ENCODE measurements at regions not wholly inside any gene's neighbourhood (a gene's known extent, or its start where the extent isn't known, plus 50 kb on each side); places are given as distances from the start of the nearest gene placed in this dataset.

DNA sequence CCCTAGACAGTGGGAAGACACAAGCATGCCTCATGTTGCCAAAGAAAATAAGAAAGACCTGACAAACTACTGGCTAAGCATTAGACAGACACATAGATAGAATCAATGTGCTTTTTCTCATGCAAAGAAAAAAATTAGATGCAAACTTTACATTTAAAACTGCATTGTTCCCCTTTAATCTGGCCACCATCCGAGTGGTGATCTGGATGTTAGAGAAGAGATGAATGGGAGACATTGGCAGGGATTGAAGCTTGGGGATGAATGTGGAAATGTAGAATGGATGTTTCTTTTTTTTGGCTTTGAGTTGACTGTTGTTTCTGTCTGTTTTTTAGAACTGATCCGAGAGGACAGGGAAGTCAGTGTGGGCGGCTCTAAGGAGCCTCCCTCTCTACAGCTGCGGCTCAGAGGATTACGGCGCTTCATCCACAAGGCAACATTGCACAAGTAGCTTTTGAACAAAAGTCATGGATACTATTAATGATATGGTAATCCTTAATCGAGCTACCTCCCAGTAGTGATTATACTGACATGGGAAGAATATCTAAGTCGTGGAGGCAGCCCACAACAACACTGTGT is 53.0 kb downstream of the HELT start:
- no peaks in the 10 kb centered on the region for H3K4me1 Mint-ChIP-seq
- H3K36me3 Mint-ChIP-seq (ENCODE audit: insufficient read depth): no peaks in the 10 kb centered on the region
- ATAC-seq (replicated peaks; ENCODE audit: extremely low read depth, poor library complexity, severe bottlenecking) (no peak), DNase-seq (ENCODE audit: low spot score in 2 of 2) (no peak)
- no peaks in the 10 kb centered on the region for H3K9me3 Mint-ChIP-seq
- H3K27ac Mint-ChIP-seq (ENCODE audit: low read depth): no peak overlapping the region
- H3K27me3 Mint-ChIP-seq: peaks cover 47% of the 10 kb centered on the region
- no peak overlapping the region for H3K4me3 Mint-ChIP-seq

DNA sequence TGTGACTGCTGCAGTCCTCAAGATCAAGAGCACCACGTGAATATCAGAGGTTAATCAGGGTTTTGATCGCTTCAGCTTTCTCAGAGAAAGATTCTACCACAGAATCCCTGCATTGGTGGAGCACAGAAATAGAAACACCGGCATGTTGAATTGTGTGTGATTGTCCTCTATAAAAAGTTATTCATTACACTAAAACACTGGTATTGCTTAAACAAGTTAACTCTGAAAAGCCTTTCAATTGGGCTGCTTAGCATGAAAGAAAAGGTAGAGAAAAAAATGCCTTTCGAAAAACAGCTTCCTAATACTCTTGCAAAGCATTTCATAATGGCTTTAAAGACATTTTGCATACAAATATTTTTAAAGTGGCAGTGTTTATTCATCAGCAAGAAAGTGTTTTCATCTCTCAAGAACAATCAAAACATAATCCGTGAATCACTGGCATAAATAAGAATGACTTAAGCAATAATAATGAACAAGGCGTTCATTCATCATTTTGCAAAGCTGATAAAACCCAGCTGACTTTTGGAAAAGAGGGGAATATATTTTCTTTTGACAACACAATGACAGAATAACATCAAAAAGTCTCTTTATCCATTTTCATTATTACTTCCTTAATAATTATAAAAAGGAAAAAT is 61.1 kb downstream of the HELT start:
- no peaks in the 10 kb centered on the region for H3K9me3 Mint-ChIP-seq
- no peak for DNase-seq (ENCODE audit: low spot score in 2 of 2)
- no peaks in the 10 kb centered on the region for H3K4me1 Mint-ChIP-seq
- no peak overlapping the region for H3K4me3 Mint-ChIP-seq
- H3K27me3 Mint-ChIP-seq: peaks cover 41% of the 10 kb centered on the region
- no peak overlapping the region for H3K27ac Mint-ChIP-seq (ENCODE audit: low read depth)
- no peak for ATAC-seq (replicated peaks; ENCODE audit: extremely low read depth, poor library complexity, severe bottlenecking)
- no peaks in the 10 kb centered on the region for H3K36me3 Mint-ChIP-seq (ENCODE audit: insufficient read depth)

DNA sequence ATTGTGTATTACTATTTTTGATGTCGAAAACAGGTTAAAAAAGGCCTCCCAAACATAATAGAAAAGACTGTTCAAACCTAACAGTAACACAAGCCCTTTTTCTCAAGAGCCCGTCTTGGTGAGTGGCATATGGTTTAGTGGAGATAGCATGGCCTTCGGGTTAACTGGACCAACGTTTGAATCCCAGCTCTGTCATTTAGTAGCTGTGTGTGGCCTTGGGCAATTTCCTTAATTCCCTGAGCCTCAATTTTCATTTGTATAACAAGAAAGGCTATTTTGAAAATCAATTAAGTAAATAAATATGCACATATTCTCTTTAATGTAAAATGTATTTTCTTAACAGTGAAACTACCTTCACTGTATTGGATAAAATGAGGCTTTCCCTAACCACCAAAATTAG is 62.3 kb downstream of the HELT start:
- H3K27me3 Mint-ChIP-seq: peaks cover 30% of the 10 kb centered on the region
- ATAC-seq (replicated peaks; ENCODE audit: extremely low read depth, poor library complexity, severe bottlenecking) (no peak), DNase-seq (ENCODE audit: low spot score in 2 of 2) (no peak)
- no peaks in the 10 kb centered on the region for H3K36me3 Mint-ChIP-seq (ENCODE audit: insufficient read depth)
- H3K4me3 Mint-ChIP-seq: no peak overlapping the region
- H3K9me3 Mint-ChIP-seq: no peaks in the 10 kb centered on the region
- H3K4me1 Mint-ChIP-seq: no peaks in the 10 kb centered on the region
- no peak overlapping the region for H3K27ac Mint-ChIP-seq (ENCODE audit: low read depth)

DNA sequence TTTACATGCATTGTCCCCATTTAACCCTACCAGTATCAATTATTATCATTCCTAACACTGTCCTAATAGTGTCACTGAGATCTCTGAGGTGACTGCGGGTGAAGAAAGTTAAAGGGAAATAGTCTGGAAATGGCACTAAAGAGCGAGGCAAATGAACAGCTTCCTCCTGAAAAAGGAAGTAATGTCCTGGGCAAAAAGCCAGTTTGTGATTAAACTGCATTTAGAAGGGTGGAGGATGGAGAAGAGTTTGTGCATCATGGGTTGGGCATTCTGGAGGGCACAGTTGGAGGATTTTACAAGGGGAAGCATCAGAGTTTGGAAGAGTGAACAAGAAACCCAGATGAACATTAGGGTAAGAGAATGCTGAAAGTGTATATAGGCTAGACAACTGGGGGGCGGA is 60.5 kb upstream of the SLC25A4 start:
- ATAC-seq (replicated peaks; ENCODE audit: extremely low read depth, poor library complexity, severe bottlenecking): no peak
- no peak for DNase-seq (ENCODE audit: low spot score in 2 of 2)
- Mint-ChIP-seq H3K9me3 (no peaks in the 10 kb centered on the region), H3K4me3 (no peak overlapping the region), H3K36me3 (ENCODE audit: insufficient read depth) (no peaks in the 10 kb centered on the region), H3K27ac (ENCODE audit: low read depth) (no peak overlapping the region), H3K27me3 (peaks cover 19% of the 10 kb centered on the region), H3K4me1 (no peaks in the 10 kb centered on the region)

DNA sequence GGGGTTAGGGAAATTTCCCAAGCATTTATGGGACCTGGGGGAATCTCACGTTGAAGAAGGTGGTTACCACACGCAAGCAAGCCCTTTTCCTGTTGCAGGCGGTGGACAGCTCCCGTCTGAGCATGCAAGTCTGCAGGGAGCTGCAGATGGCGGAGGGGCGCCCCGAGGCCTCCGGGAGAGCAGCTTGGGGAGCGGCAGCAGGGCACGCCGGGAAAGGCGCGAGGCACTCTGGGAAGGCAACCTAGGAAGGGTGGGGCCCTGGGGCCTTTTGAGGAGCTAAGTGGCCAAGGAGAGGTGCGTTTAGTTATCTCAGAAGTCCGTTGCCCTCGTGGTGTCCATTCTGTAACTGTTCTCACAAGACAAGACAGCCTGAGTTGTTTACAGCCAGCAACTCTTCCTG is 57.0 kb upstream of the SLC25A4 start:
- Mint-ChIP-seq H3K9me3 (no peaks in the 10 kb centered on the region), H3K36me3 (ENCODE audit: insufficient read depth) (no peaks in the 10 kb centered on the region), H3K4me1 (no peaks in the 10 kb centered on the region), H3K4me3 (no peak overlapping the region), H3K27ac (ENCODE audit: low read depth) (no peak overlapping the region), H3K27me3 (peaks cover 22% of the 10 kb centered on the region)
- ATAC-seq (replicated peaks; ENCODE audit: extremely low read depth, poor library complexity, severe bottlenecking): no peak
- DNase-seq (ENCODE audit: low spot score in 2 of 2): no peak

DNA sequence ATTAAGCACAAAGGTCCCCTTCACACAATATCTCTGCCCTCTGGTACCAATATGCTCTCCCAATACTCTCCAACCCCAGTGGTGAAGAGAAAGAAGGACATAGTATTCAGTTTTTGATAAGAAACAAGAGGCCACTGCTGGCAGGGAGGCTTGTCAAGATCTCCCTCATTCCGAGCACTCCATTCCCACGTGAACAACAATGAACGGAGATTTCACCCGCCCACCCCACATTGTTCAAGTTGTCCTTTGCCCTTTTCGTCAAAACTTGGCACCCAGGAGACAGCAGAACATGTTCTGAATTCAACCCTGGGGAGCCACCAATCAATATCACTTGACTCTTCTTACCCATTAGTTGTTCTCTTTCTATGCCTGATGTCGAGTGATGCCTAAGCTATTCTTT is 54.2 kb upstream of the SLC25A4 start:
- no peaks in the 10 kb centered on the region for H3K9me3 Mint-ChIP-seq
- H3K27ac Mint-ChIP-seq (ENCODE audit: low read depth): no peak overlapping the region
- H3K4me1 Mint-ChIP-seq: no peaks in the 10 kb centered on the region
- H3K4me3 Mint-ChIP-seq: no peak overlapping the region
- peaks cover 42% of the 10 kb centered on the region for H3K27me3 Mint-ChIP-seq
- no peak for ATAC-seq (replicated peaks; ENCODE audit: extremely low read depth, poor library complexity, severe bottlenecking)
- peaks cover 2% of the 10 kb centered on the region for H3K36me3 Mint-ChIP-seq (ENCODE audit: insufficient read depth)
- DNase-seq (ENCODE audit: low spot score in 2 of 2): no peak

DNA sequence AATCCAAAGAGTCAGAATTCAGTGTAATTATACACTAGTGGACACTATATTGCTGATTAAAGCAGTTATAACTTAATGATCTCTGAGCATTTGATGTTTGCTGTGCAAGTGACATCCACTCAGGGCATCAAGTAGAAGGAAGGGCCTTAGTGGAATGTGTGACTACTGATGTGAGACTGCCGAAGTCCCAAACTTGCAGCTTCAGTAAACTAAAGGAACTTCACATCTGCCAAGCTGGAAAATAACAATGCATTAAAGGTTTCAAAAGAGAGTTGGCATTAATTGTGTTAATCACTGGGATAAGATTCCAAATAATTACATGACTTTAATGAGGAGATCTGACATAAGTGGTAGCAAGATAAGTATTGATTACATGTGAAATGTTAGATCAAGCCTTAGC is 52.5 kb upstream of the SLC25A4 start:
- H3K27ac Mint-ChIP-seq (ENCODE audit: low read depth): no peak overlapping the region
- peaks cover 50% of the 10 kb centered on the region for H3K27me3 Mint-ChIP-seq
- H3K4me1 Mint-ChIP-seq: no peaks in the 10 kb centered on the region
- no peak for ATAC-seq (replicated peaks; ENCODE audit: extremely low read depth, poor library complexity, severe bottlenecking)
- no peak for DNase-seq (ENCODE audit: low spot score in 2 of 2)
- H3K9me3 Mint-ChIP-seq: no peaks in the 10 kb centered on the region
- peaks cover 2% of the 10 kb centered on the region for H3K36me3 Mint-ChIP-seq (ENCODE audit: insufficient read depth)
- H3K4me3 Mint-ChIP-seq: no peak overlapping the region

DNA sequence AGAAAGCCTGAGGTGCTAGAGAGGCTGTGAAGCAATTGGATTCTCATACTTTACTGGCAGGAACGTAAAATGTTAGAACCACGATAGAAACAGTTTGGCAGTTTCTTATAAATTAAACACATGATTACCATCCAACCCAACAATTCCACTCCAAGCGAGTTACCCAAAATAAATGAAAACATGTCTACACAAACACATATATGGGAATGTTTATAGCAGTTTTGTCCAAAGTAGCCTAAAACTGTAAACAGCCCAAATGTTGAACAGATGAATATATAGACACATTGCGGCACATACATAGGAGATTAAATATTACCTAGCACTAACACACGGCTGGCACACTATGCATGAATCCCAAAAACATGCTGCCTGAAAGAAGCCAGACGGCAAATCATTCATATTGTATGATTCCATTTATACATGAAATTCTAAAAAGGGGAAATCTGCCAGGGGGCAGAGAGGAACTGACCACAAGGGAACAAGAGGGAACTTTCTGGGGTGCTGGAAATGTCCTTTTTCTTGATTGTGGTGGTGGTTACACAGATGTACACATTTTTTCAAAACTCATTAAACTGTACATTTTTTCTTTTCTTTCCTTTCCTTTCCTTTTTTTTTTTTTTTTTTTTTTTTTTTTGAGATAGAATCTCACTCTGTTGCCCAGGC is 50.4 kb upstream of the SLC25A4 start:
- Mint-ChIP-seq H3K4me3 (no peak overlapping the region), H3K9me3 (no peaks in the 10 kb centered on the region), H3K27me3 (peaks cover 66% of the 10 kb centered on the region), H3K4me1 (no peaks in the 10 kb centered on the region), H3K36me3 (ENCODE audit: insufficient read depth) (peaks cover 2% of the 10 kb centered on the region), H3K27ac (ENCODE audit: low read depth) (no peak overlapping the region)
- no peak for ATAC-seq (replicated peaks; ENCODE audit: extremely low read depth, poor library complexity, severe bottlenecking)
- DNase-seq (ENCODE audit: low spot score in 2 of 2): no peak
